ENCODE measurements at regions not wholly inside any gene's neighbourhood (a gene's known extent, or its start where the extent isn't known, plus 50 kb on each side); places are given as distances from the start of the nearest gene placed in this dataset.

- TF ChIP-seq, protein P1, sequence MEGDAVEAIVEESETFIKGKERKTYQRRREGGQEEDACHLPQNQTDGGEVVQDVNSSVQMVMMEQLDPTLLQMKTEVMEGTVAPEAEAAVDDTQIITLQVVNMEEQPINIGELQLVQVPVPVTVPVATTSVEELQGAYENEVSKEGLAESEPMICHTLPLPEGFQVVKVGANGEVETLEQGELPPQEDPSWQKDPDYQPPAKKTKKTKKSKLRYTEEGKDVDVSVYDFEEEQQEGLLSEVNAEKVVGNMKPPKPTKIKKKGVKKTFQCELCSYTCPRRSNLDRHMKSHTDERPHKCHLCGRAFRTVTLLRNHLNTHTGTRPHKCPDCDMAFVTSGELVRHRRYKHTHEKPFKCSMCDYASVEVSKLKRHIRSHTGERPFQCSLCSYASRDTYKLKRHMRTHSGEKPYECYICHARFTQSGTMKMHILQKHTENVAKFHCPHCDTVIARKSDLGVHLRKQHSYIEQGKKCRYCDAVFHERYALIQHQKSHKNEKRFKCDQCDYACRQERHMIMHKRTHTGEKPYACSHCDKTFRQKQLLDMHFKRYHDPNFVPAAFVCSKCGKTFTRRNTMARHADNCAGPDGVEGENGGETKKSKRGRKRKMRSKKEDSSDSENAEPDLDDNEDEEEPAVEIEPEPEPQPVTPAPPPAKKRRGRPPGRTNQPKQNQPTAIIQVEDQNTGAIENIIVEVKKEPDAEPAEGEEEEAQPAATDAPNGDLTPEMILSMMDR (IDR thresholded peaks at IDR 0.05), result no peak
- no peak for TF ChIP-seq POLR2A (IDR thresholded peaks at IDR 0.05)
Observed at GRCh38 chr11:10398525-10398924, 56.5 kb upstream of the AMPD3 start.

Measured in body of pancreas (tissue), 4 donors.